NCI-H226 (cell line): ENCODE measurements at regions not wholly inside any gene's neighbourhood (a gene's known extent, or its start where the extent isn't known, plus 50 kb on each side); places are given as distances from the start of the nearest gene placed in this dataset.
"Not testable (repeated sequence)": the region's sequence is repeated elsewhere in the genome, so short reads cannot be mapped to it uniquely, and the experiment has no call there.

Experiments used
- DNase-seq: peaks from one replicate; pipeline ENCODE4 v3.0.0-alpha.2; 2015

DNA sequence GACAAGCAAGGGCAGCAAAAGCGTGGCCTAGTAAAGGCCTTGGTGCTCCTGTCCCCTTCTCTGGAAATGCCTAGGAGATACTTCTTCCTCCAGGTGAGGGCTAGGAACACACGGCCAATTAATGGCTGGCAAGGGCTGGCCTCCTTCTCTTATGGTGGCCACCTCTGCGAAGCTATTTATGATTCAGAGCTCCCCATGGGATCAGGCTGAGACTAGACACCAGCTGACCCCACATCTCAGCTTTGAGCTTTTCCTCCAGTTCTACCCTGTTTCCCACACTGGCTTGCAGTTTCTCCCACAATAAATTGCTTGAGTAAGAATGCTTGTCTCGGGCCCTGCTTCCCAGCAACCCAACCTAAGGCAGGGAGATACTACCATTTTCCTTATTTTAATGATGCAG, 53.7 kb downstream of the CAMK2N1 start:
- no peak for DNase-seq

GRCh38 chr1:20431176-20431460, 54.9 kb downstream of the CAMK2N1 start:
- DNase-seq: no peak

DNA sequence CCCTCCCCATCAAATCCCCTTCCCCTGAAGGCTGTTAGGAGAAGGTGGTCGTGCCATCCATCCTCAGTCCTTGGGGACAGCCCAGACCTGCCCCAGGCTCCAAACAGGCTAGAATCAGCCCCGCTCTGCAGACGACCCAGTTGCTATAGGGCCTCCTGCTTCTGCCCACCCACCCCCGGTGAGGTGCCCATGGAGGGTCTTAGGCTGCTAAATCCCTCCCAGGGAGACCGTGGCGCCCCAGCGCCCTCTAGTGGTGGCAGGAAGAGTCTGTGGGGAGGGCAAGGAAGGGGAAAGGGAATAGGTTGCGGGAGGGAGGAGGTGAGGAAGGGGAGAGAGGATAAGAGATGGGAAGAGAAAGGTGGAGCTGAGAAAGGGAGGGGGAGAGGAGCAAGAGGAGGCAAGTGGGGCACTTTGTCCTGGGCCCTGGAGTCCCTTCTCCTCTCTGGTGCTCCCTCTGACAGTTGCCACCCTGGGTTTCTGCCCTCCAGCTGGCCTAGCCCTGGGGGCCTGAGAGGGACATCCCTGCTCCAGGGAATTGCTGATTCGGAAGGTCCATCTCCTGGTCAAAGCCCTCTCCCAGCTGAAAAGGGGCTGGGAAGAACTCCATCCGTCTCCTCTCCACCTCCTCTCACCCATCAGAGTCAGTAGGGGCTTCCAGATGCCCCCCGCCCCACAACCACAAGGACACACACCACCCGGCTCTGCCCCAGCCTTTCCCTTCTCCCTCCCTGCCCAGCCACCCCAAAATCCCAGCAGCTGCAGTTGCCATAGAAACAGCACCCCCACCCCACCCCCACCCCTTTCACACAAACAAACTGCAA, 55.4 kb downstream of the CAMK2N1 start:
- no peak for DNase-seq

GRCh38 chr1:20429296-20429695, 56.7 kb downstream of the CAMK2N1 start:
- DNase-seq: no peak

- no peak for DNase-seq
Observed at GRCh38 chr1:20428841-20429240, 57.2 kb downstream of the CAMK2N1 start.

- peak; percentile 85 for DNase-seq
Observed at GRCh38 chr1:20426923-20427322, 59.1 kb downstream of the CAMK2N1 start.

DNA sequence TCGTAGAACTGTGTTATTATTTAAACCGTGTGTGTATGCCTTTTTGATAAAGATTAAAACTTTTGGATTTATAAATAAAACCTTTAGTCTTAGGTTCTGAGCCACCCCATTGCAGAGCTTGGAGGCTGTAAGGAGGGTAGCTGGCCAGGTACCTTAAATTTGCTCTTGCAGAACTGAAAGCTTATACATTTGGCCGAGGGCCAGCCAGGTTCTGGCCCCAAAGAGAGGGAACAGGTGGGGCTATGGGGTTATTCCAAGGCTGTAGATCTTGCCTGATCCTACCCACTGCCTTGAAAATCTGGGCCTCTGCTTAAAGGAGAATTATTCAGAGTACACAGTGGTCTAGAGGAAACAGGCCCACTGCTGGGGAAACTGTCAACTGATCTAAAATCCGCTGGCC, 59.6 kb downstream of the CAMK2N1 start:
- DNase-seq: no peak

- DNase-seq: no peak
Observed at GRCh38 chr1:20425622-20426021, 60.4 kb downstream of the CAMK2N1 start.

DNA sequence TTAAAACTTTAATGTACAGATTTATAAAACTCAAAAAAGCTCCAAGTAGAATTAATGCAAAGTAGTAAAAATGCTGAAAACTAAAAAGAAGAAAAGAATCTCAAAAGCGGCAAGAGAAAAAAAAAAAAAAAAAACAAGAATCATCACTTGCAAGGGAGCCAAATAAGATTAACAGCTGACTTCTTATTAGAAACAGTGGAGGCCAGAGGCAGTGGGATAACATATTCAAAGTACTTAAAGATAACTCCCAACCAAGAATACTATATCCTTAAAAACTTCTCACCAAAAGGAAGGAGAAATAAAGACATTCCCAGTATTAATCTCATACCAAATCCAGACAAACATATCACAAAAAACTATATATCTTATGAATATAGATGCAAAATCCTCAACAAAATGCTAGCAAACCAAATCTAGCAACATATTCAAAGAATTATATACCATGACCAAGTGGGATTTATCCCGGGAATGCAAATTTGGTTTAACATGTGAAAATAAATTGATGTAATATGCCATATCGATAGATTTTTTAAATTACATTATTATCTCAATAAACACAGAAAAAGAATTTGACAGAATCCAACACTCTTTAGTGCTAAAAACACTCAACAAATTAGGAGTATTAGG, 62.7 kb downstream of the CAMK2N1 start:
- DNase-seq: no peak

- no peak for DNase-seq
Observed at GRCh38 chr1:20421441-20421840, 64.6 kb downstream of the CAMK2N1 start.

DNA sequence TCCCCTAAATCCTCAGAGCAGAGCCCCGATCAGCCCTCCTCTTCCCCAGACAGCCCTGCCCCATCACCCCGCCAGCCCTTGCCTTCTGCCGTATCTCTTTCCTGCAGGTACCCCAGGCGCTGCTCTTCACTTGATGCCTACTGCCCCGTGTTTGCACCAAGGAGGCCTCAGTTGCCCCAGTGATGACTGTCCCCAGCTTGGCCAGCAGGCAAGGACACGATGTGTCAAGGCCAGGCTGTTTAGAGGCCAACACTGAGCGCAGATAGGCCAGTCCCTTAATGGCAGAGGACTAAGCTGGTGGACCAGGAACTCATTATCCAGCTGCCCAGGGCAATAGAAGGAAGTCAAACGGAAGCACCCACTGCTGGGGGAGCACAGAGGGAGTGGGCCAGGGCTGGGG, 68.4 kb downstream of the CAMK2N1 start:
- no peak for DNase-seq

DNA sequence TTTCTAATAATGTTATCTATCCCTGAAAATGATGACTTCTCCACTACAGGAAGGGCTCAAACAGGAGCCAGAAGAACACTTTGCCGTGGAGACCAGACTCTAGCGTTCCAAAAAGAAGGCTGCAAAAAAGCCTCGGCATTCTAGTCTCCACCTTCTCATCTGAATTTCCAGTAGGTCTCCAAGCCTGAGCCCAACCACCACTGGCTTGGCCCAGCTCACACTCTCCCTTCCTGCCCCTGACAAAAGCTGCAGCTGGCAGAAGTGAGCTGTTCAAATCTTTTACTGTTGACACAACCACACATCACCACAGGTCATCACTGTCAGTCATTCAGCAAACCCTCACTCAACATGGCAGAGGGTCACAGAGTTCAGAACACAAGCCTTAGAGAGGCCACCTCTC, 69.3 kb downstream of the CAMK2N1 start:
- no peak for DNase-seq

- no peak for DNase-seq
Observed at GRCh38 chr1:20413776-20414140, 72.3 kb downstream of the CAMK2N1 start.

GRCh38 chr1:20413136-20413775, 72.8 kb downstream of the CAMK2N1 start:
- DNase-seq: no peak

DNA sequence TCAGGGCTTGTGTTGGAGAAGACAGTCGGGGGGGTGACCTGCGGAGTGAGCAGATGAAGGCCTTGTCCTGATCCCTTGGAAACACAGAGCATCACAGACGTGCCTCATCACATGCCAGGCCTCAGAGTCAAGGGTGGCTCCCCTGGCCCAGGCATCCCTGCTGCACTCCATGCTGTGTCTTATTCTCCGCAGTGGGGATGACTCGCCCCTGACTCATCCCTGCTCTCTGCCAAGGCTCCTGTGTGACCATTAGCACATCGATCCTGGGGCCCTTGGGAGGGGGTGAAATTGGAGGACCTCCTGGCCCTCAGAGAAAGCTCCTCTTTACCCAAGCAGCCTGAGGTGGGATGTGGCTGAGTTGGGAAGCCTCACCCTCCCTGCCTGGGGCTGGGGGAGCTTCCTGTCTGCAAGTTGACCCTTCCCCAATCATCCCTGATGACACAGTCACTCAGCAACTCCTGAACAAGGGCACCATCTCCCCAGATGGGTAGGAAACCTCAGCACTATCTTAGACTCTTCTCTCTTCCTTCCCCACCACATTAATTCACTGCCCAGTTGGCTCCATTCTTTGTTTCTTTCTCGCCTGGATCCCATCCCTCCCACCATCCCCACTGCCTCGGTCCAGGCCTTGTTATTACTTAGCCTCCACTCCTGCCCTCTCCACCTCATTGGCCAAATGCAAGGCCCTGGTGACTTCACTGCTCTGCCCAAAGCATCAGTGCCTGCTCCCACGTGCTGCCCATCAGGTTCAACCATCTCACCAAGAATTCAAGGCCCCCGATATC, 74.6 kb downstream of the CAMK2N1 start:
- peak; percentile 43 for DNase-seq

- no peak for DNase-seq
Observed at GRCh38 chr1:20410503-20410902, 75.5 kb downstream of the CAMK2N1 start.

DNA sequence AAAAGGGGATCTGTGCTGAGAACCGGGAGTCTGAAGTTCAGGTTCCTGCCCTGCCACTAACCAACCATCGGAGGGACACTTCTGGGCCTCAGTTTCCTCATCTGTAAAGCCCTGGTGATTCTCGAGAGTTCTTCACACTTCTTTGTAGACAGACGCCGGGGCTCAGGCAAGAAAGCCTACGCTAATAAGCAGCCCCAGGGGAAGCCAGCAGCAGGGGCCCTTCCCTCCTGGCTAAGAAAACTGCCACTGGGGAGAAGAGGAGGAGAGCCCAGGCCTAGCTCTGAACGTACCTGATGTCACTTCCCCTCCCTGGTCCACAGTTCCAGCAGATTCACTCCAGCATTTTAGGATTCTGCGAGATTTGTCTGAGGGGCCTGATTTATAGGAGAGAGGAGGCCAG, 76.0 kb downstream of the CAMK2N1 start:
- DNase-seq: no peak

DNA sequence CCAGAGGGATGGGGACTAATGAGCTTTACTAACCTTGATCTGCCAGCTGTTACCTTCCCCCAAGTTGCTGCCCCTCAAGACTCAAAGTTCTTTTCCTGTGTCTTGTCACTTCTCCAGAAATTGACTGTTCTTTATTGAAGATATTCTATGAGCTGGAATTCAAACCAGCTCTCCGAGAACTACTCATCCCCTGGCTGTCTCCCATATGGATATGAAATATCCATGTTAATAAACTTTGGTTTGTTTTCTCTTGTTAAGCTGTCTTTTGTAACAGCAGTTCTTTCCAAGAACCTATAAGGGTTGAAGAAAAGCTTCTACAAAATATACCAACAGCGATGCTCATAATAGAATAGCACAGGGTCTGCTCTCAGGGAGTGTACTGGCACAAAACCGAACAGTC, 77.0 kb downstream of the CAMK2N1 start:
- no peak for DNase-seq

DNA sequence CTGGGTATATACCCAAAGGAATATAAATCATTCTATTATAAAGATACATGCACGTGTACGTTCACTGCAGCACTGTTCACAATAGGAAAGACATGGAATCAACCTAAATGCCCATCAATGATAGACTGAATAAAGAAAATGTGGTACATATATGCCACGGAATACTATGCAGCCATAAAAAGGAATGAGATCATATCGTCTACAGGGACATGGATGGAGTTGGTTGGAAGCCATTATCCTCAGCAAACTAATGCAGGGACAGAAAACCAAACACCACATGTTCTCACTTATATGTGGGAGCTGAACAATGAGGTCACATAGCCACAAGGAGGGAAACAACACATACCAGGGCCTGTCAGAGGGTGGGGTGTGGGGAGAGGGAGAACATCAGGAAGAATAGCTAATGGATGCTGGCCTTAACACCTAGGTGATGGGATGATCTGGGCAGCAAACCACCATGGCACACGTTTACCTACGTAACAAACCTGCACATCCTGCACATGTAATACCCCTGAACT, 77.8 kb downstream of the CAMK2N1 start:
- not testable (repeated sequence) for DNase-seq

DNA sequence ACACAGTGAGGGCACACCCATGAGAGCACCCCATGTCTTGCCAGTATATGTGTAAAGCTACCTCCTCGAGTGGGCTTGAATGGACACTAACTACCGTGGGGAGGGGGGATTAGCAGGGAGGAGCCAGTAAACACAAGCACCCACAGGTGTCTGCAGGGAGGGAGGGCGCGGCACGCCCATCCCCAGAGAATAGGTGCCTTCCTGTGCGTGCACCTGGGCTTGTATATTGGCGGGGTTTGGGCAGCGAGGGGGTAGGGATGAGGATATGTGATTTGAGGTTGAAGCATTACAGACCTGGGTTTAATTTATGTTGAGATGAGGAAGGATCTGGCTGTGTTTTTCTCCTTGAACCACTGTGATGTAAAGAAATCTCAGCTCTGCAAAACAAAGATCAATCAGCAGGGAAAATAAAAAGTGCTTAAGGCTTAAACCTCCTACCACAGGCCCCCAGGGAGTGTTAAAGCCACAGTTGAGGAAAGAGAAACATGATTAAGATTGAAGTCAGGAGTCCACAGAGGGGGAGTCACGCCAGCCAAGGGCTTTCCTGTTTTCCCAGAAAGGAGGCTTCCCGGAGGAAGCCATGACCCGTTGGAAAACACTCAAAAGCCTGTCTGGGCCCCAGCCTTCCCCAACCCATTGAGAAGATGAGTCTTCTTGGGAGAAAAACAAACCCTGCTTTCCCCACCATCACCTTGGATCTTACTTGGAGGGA, 80.0 kb downstream of the CAMK2N1 start:
- DNase-seq: no peak

DNA sequence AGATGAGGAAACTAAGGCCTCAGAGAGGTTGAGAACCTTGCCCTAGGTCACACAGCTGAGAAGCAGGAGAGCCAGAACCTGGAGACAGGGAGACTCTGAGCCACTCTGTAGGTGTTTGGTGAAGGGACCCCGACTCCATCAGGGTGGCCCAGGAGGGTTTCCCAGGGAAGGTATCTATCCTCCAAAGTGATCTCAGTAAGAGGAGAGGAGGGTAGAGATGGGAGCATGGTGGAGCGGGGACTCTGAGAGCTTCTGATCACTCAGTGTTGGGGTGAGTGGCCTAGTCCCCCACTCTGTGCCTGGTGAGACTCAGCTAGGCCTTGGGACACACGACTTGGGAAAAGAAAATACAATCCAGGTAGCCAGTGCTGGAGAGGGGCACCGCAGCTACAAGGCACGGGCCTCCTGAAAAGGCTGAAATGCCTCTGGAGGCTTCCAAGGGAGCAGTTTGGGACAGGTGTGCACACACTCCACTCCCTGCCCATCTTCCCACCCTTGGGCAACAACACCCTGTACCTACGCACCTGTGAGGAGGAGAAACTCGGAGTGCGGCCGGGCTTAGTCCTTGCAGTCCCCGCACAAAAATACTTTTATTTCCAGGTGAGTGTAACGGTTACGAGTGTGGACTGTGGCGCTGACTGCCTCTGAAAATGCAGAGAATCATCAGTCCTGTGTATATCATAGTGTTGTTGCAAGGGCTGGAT, 80.8 kb downstream of the CAMK2N1 start:
- DNase-seq: no peak
